ENCODE measurements at regions not wholly inside any gene's neighbourhood (a gene's known extent, or its start where the extent isn't known, plus 50 kb on each side); places are given as distances from the start of the nearest gene placed in this dataset.
"Not testable (repeated sequence)": the region's sequence is repeated elsewhere in the genome, so short reads cannot be mapped to it uniquely, and the experiment has no call there.

- DNase-seq: no peak
Observed at GRCh38 chr4:75422998-75423397, 91.2 kb downstream of the RCHY1 start.

- DNase-seq: no peak
Observed at GRCh38 chr4:75412746-75413145, 101.5 kb downstream of the RCHY1 start.

DNA sequence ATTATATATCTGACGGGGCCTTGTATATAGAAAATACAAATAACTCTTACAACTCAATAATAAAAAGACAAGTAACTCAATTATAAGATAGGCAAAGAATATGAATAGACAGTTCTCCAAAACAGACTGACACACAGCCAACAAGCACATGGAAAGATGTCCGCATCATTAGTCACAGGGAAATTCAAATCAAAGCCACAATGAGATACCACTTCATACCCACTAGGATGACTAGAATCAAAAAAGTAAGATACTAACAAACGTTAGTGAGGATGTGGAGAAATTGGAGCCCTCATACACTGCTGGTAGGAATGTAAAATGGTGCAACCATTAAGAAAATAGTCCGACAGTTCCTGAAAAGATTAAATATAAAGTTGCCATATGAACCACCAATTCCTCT, 115.7 kb downstream of the RCHY1 start:
- no peak for DNase-seq

DNA sequence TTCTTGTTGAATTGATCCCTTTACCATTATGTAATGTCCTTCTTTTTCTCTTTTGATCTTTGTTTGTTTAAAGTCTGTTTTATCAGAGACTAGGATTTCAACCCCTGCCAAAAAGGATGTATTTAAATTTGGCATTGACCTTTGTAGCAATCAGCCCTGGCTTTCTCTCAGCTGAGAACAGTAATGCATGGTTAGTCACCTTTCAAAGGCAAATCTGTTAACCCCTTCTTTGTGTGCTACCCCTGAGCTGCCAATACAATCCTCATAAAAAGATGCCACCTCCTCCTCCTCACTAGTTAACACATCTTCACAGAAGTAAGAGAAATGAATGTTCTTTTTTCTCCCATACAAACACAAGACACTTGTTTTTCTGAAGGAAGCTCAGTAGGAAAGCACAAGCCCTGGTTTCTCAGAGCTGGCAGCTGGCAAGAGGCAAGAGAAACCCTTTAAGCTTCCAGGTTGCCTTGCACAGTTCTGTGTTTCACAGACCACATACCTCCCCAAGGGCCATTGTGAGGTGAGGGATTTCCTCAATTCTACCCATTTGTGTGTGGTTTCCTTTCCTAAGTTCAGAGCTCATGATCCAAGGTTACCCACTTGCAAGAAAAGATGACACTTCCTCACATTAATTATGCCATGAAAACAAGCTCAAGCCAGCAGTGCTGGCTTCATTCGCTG, 122.6 kb downstream of the RCHY1 start:
- no peak for DNase-seq

DNA sequence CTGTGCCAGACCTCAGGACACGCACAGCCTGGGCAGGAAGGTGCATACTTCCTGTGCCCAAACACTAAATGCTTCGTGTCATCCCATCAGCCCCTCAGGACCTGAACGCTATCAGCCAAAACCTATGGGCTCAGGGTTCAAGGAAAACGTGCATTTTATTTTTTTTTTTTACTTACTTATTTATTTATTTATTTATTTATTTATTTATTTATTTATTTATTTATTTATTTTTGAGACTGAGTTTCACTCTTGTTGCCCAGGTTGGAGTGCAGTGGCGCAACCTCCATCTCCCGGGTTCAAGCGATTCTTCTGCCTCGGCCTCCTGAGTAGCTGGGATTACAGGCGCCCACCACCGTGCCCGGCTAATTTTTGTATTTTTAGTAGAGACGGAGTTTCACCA, 127.8 kb downstream of the RCHY1 start:
- DNase-seq: not testable (repeated sequence)

GRCh38 chr4:75385106-75385505, 129.1 kb downstream of the RCHY1 start:
- no peak for DNase-seq

DNA sequence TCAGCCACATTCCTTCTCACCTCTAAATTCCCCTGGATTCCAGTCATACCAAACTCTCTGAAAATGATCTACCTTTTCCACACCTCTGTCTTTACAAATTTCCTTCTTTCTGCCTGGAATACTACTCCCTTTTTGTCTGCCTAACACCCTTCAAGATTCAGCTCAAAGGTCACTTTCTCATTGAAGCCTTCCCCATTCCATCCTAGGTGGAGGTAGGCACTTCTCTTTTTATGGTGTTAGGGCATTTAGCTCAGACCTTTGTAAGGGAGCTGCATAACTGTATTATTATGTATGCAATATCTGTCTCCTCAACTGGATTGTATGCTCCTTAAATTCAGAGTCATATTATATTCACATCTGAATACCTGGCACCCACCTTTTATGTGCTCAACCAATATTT, 137.7 kb downstream of the RCHY1 start:
- DNase-seq: no peak

GRCh38 chr4:75371915-75372314, 142.3 kb downstream of the RCHY1 start:
- DNase-seq: no peak

- peak; percentile 34 for DNase-seq
Observed at GRCh38 chr4:75370576-75370975, 143.6 kb downstream of the RCHY1 start.

DNA sequence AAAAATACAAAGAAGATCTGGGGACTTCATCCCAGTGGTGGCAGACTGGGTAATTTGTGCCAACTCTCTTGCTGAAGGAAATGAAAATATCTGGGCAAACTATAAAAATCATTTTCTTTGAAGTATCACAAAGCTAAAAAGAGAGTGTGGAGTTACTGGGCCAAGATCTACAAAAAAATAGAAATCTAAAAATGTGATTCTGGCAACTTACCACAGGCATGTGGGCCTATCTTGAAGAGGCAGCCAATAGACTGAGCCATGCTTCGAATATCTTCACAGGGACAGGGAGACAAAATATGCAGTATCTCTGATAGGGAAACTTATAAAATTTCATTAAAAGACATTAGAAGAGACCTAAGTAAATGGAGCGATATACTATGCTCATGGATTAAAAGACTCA, 168.8 kb downstream of the RCHY1 start:
- DNase-seq: no peak

GRCh38 chr4:75344915-75345314, 169.3 kb downstream of the RCHY1 start:
- DNase-seq: no peak

DNA sequence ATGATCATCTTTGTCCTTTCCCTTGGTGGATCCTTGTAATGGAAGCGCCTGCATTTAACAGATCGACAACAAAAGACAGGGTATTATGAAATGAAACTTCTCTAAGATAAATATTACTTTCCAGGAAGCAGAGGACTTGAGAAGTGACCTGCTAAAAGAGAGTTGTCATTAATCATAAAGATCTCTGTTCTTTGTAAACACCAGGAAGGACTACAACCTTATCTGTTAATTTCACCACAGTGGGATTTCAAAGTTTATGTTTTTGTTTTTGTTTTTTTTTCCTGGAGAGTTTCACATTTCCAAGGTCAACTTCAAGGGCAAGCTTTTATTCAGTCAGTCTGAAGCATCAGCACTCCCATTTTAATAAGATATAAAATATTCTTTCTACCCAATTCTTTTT, 170.9 kb downstream of the RCHY1 start:
- no peak for DNase-seq

DNA sequence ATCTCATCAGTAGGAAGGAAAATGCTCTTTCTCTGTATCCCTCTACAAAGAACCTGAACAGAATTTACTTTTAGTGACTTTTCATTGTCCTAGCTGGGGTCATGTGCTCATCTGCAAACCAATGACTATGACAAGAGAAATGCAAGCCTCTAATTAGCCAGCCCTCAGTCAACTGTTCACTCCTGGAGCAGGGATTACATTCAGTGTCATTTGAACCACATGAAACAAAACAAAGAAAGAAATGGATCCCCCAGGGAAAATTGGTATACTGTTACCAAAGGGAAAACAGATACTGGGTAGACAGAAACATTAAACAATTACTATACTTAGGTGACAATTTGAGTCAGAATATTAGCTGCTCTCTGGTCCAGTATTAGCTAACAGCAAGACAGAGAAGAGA, 173.6 kb downstream of the RCHY1 start:
- DNase-seq: peak; percentile 50

DNA sequence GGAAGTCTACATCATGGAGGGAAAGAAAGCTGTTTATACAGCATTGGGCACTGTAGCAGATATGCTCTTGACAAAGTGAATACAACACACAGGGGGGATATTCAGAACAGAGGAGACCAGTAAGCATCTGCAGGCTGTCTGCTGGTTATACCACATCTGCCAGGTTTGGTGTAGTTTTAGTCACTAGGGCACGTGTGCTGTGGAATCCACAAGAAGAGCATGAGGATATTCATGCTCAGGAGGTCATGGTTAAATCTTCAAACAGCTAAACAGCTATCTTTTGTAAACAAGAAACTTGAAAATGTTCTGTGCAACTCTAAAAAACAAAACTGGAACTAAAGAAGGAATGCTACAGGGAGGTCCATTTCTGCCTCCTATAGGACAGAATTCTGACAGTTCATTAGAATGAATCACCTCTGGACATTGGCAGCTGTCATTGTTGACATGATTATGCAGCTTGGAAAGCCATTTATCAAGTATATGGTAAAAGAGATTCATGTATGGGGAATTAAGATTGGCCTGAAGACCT, 175.8 kb downstream of the RCHY1 start:
- DNase-seq: no peak

DNA sequence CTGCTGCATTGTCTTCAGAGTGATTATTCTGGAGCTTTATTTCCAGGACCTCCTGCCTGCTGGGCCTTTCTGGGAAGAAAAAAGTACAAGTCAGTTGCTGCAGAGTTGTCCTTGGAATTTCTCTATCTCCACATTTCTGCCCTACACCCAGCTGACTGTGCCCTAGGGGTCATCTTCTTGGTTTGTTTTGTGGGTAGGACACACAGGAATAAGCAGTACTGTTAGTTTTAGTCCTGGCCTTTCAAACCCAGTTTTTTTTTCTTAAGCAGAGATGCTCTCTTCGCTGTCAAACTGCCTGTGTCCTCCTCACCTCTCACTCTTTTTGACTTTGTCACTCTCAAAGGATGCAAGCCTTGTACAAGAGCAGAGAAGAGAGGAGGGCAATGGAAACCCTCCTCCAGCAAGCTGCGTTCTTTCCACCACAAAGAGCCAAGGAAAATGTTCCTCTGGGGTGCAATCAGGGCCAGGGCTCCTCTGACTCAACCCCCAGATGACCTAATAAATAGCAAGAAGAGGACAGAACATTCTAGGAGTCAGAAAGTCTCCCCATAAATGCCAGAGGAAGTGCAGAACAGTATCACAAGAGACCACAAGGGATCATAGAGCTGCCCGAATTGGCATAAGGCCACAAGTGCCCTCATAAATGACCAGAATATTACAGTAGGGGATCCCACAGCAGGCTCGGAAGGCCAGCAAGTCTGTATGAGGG, 186.2 kb downstream of the RCHY1 start:
- DNase-seq: no peak

GRCh38 chr4:75325318-75325979, 188.8 kb downstream of the RCHY1 start:
- DNase-seq: no peak

DNA sequence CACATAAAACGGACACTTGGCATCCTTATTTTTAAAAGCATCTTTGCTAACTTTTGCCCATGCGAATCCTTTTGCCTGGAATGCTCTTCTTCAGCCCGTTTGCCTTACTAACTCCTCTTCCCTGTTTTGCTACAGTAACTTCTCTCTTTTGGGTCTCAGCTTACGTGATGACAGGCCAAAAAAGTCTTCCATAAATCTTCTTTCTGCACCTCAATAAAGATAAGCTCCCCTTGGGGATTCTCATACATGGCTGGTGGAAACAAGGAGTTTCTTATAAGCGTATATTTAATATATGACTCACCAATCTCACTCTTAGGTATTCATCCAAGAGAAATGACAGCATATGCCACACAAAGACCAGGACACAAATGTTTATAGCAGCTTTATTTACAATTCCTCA, 192.7 kb downstream of the RCHY1 start:
- no peak for DNase-seq

- DNase-seq: not testable (repeated sequence)
Observed at GRCh38 chr4:75317641-75318040, 196.6 kb downstream of the RCHY1 start.

DNA sequence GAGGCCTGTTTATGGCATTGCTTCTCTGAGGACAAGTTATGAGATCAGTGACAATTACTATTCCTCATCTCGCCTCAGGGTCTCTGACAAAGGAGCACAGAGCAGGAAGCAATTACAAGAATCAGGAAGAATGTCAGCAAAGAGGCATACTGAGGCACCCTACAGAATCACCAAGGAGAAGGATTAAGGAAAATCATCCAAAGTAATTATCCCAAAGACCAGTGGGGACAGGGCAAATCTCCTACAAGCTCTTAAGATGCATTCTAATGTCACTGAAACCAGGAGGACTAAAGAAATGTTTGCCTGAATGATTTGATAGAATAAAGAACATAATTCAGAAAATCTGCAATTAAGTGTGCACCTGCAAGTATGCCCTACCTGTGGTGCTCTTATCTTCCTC, 206.2 kb downstream of the RCHY1 start:
- DNase-seq: peak; percentile 16

DNA sequence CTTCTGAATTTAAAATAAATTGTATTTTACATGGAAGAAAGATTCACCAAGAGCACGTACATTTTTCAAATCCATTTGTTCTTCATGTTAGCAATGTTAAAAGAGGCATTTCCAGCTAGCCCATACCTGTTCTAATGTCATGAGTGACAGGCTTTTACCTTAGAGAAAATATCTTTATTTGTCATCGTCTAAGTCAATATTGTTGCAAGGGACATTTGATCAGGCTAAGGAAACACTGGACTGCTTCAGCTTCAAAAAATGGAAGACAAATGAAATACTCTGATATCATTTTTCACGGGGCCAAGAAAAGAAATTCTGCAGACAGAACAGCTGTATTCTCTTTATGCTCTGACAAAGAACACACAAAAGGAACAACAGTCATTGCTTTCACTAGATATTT, 207.7 kb downstream of the RCHY1 start:
- no peak for DNase-seq

DNA sequence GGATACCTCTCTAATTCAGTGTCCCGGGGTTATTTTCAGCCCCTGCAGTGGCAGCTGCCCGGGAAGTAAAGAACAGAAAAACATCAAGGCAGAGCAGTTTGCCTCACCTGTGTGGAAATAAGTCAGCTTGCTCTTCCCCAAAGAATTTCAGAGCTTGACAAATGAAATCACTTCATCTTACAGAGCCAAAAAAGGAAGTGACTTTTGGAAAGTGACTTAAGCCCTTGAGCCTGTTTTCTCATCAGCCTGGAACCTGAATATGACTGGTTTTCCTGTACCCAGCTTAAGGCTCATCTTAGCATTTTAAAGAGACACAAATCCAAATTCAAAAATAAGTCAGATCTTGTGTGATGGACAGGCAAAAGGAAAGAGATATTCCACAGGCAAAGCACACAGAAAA, 211.6 kb downstream of the RCHY1 start:
- DNase-seq: no peak

DNA sequence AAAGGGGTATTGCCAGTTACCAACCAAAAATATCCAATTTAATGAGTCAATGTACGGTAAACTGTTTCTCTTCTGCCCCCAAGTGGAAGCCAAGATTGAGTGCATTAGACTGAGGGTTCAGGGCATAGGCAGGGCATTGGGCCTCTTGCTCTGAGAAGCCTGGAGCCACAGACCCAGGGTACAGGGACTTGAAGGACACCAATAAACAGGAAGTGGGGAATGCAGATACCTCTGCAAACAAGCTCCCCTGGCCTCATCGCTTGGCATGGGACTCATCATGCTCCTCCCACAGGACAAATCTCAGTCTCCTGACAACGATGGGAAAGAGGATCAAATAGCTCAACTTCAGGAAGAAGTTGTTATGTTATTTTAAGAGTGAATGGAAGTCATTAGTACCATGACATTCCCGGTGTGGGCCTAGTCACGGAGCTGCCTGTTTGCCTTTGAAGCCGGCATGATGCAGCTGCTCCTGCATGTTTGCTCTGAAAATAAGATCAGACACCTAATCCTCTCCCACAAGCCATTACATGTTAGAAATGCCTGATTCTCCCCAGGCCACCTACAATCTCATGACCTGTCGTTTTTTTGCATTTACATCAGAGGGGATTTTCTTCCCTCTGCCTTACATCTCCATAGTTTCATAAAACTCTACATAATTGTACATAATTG, 224.2 kb downstream of the RCHY1 start:
- peak; percentile 90 for DNase-seq

- no peak for DNase-seq
Observed at GRCh38 chr4:75287738-75288517, 226.3 kb downstream of the RCHY1 start.
